GM19193 (cell line): ENCODE measurements at regions not wholly inside any gene's neighbourhood (a gene's known extent, or its start where the extent isn't known, plus 50 kb on each side); places are given as distances from the start of the nearest gene placed in this dataset.

Experiments used
- POLR2A ChIP-seq: IDR thresholded peaks from 4 replicates; pipeline ENCODE4 v1.6.1; 2011; ENCODE audit not compliant: insufficient read depth, insufficient read length; ENCODE audit errors: extremely low read depth

DNA sequence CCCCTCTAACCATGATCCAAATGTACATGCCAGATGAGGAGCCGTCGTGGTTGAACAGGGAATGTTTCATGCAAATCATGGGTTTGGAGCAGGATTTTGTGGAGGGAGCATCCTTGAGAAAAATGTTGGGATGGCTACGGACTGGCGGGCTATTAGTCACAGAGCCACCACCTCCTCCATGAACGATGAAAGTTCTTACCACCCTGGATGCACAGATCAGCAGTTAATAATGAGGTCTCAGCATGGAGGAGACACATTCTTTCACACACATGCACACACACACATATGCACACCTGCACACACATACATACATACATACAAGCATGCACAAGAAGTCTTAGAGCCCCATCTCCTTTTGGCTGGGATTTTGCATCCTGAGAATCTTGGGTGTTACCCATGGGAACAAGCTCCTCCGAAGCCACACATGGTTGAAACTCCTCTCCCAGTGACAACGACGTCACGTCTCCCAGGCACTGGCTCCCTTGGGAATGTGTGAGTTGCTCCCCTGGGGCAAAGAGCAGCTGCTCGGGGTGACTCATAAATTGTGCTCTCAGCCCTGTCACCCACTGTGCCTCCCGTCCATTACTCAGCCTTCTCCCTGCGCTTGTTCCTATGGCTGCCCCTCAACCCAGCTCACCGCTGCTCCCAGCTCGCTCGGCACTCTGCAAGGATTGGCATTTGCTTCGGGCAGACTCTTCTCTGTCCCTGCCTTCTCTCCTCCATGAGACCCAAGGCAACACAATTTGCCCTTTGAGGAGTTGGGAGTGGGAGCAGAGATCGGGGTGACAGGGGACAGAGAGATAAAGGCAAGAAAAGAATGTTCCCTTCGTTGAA lies 344.6 kb downstream of the SOX9 start:
- TF ChIP-seq POLR2A: no peak

DNA sequence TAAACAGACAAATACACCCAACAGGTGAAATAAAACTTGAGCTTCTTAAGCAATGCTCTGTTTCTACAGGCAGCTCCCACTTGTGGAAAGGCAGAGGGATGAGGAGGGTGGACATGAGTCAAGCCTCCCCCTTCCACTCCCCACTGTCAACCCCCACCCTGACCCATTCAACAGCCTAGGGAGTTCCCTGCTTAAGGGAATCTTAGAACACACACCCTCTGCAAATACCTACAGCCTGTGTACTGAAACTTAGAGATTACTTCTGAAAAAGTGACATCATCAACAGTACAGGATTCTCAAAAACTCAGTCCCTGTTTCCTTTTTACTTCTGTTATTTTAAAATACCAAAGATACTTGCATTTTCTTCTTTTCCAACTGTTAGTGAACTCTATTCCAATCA lies 345.4 kb downstream of the SOX9 start:
- TF ChIP-seq POLR2A: no peak

DNA sequence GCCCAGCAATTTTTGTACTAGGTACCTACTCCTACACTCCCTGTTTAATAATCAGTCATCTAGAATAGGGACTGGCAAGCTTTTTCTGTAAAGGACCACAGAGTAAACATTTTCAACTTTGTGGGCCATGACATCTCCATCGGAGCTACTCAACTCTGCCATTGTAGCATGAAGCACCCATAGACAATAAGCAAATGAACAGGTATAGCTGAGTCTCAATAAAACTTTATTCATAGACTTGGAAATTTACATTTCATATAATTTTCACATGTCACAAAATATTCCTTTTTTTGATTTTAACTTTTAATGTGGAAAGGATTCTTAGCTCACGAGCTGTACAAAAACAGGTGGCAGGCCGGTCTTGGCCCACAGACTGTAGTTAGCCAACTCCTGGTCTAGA lies 345.8 kb downstream of the SOX9 start:
- TF ChIP-seq POLR2A: no peak

- TF ChIP-seq POLR2A: no peak
Observed at GRCh38 chr17:72467841-72468653, 347.2 kb downstream of the SOX9 start.

DNA sequence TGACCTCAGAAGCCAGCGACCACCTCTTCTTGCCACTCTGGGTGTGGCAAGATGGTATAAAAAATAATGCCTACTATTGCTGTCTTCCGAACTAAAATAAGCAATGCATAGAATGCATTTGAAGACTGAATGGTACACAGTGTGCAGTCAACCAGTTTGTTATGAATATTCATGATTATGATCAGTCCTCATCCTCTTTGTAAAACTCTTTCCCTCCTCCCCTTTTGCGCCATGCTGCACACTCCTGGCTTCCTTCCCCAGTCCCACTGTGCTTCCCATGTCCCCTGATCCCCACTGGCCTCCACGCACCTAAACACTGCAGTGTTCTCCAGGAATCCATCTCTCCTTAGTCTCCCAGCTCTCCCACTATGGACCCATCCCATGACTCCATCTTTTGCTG lies 348.0 kb downstream of the SOX9 start:
- TF ChIP-seq POLR2A: no peak

DNA sequence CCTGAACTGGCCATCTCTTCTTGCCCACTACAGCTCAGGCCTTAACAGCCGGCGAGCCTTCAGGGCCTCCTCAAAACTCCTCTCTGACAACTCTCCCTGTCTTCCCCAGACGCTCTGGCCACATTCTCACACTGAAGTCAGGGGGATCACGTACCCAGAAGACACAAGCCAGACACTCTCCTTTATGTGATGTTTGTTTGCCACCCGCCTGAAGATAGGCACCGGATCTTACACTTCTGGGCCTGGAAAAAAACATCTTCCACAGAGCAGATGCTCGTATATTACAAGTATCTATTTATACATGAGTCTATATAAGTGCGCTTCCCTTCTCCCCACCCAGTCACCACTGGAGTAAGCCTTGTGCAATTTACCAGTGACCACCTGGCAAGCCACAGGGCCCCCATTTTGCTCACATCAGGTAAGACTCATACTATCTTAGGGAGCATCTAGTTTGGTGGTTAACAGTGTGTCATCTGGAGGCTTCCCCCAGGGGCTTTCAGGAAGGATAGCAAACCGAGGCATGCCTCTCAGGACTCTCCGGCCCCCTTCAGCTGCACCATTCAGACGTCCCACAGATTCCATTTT lies 349.4 kb downstream of the SOX9 start:
- TF ChIP-seq POLR2A: no peak

- no peak for TF ChIP-seq POLR2A
Observed at GRCh38 chr17:72470734-72471133, 349.9 kb downstream of the SOX9 start.

- no peak for TF ChIP-seq POLR2A
Observed at GRCh38 chr17:72471296-72471695, 350.5 kb downstream of the SOX9 start.

- no peak for TF ChIP-seq POLR2A
Observed at GRCh38 chr17:72472106-72472505, 351.3 kb downstream of the SOX9 start.

DNA sequence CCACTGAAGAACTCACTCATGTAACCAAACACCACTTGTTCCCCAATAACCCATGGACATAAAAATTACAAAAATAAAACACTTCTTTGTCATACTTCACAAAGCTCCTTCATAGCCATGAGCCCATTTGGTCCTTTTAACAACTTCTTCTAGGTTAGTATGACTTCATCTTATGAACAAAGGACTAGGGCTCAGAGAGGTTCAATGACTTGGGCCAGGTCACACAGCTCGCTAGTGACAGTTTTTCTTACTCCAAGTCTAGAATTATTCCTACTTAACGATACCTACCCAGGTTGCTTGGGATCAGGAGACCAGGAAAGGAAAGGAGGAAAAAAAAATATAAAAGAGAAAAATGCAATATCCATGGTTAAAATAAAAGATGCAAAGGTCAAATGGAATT lies 353.4 kb downstream of the SOX9 start:
- TF ChIP-seq POLR2A: no peak

DNA sequence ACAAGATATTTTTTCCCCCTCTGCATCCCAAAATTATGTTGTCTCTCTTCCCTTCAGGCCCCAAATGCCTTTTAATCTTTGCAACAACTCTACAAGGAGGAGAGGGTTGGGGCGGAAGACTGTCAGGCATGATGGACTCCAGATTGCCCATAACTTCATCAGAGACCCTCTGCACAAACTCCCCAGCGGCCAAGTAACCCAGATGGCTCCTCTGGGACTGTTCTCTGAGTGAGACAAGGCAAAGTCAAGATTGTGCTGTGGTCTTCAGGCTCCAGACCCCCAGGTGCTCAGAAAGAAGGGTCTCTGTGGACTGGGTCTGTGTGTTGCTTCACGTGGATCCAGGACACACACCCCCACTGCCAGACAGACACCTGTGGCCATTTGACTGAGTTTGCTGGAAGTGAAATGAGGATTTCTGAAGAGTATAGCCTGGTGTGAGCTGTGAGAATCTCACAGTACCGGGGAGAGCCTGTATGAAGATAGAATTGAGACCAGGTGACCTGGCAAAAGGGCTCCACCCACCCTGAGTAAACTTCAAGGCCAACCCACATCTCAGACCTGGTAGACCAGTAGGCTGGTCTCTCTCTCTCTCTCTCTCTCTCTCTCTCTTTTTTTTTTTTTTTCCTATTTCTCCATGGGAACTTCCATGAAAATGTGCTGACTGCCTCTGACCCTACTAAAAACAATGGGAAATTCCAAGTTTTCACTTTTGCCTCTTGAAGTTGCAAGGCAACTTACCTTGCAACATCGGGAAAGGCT lies 354.1 kb downstream of the SOX9 start:
- no peak for TF ChIP-seq POLR2A

- TF ChIP-seq POLR2A: no peak
Observed at GRCh38 chr17:72476134-72476533, 355.3 kb downstream of the SOX9 start.

- TF ChIP-seq POLR2A: no peak
Observed at GRCh38 chr17:72476575-72476986, 355.8 kb downstream of the SOX9 start.

- TF ChIP-seq POLR2A: no peak
Observed at GRCh38 chr17:72477491-72477890, 356.7 kb downstream of the SOX9 start.

DNA sequence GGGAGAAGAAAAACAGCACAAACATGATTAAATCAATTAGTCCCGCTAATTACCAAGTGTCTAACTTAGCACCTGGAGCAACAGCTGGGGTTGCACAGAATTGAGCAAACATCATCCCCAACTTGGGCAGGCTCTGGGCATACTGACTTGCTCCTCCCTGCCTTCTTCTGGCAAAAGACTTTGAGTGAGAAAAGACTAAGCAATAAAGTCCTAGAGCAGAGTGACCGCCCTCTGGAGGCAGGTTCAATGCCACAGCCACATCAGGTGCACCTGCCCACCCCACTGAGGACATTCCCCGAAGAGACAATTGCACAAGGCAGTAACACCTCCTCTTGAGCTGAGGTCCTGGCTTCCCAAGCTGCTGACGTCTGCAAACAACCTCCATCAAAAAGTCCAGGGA lies 358.3 kb downstream of the SOX9 start:
- no peak for TF ChIP-seq POLR2A
